Mucosa of gallbladder (tissue), 1 donor: ENCODE measurements at regions not wholly inside any gene's neighbourhood (a gene's known extent, or its start where the extent isn't known, plus 50 kb on each side); places are given as distances from the start of the nearest gene placed in this dataset.

Experiments used
- DNase-seq: peaks from one replicate; pipeline ENCODE4 v3.0.0-alpha.2; 2020; ENCODE audit warnings: low spot score
- donor health status: DM: no; HTN: no; CAD: no.

DNA sequence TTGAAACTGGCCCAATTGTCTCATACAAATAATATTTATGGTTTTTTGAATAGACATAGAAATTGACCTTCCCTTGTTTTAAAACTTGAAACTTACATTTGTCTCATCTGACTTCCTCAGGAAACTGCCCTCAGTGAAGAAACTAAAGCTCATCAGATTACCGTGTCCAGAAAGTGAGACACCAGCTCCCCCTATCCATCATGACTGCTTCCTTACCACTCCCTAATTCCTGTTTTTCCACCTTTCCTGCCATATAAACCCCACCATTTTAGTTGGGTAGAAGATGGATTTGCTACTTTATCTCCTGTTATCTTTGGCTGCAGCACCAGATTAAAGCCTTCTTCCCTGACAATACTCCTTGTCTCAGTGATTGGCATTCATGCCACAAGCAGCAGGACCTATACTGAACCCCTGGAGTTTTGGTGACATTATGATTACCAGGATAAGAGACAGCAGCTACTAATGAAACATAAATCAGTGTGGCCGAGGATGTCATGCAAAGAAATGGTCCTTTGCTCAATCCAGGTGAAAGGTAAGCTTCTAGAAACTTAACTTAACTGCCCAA lies 1627.6 kb upstream of the ZEB2 start:
- no peak for DNase-seq

DNA sequence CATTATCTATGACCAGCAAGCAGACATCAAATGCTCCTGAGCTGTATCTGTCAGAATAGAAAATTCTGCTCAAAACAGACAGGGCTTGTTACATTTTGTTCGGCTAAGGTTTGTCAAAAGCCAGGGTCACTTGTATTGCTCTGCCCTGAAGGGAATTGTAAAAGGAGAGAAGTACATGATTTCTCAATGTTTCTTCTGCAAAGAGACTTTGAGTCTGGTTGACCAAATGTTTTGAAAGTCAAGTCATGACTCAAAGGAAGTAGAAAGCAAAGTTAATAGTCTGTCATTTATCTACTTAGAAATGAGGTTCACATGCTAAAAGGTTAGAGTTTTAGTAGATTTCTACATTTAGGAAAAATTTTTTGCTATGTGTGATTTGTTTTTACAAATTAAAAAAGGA lies 1624.1 kb upstream of the ZEB2 start:
- DNase-seq: no peak

GRCh38 chr2:146138820-146139219 lies 1618.9 kb upstream of the ZEB2 start:
- DNase-seq: no peak

- no peak for DNase-seq
These were observed 1615.3 kb upstream of the ZEB2 start for GRCh38 chr2:146135245-146135644.

DNA sequence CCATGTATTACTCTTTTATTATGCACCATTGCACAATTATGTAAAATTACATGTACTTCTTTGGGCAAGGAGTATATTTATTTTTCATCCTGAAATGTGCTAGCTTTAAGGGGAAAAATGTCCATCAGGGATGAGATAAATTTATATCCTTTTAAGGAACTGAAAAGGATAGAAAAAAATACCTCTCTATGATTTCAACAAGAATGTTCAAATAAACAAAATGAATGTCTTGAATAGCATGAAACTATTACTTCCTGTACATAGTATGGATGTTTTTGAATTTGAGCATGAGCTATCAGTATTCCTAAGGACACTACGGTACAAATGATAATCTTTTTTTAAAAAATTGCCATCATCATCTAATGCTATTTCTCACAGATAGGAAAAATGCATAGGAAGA lies 1611.9 kb upstream of the ZEB2 start:
- DNase-seq: no peak

DNA sequence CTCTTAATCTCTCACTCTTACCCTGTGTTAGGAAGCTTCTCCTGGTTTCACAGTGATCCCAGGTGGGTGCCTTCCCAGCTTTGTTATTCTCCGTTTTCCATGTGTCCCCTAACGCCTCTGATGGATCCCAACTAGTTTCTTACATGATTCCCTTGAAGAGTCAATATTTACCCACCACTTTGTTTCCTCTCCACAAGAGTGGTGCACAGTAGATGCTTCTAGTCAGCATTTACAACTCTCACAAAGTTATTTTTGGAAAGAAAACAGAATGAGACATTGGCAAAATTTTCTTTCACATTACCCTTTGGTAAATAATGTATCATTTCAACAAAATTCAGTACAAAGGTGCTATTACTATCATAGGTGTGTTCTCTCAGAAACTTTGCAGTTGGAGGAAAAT lies 1611.1 kb upstream of the ZEB2 start:
- DNase-seq: no peak

DNA sequence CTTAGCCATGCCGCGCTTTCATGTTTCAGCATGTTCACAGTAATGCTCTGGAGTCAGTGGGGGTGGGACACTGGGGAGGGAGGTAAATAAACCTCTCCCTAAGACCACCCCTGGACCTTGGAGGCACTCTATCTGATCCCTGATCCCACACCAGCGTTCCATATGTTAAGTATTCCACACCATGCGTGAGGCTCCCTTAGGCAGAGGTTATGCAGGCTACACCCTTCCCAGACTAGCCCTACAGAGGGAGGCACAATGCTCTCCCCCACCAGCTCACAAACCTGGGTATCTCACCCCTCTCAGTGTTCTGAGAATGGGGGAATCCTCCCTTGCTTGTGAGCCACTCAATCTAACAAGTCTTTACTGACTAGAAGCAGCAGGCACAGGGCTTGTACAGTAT lies 1610.4 kb upstream of the ZEB2 start:
- DNase-seq: no peak

DNA sequence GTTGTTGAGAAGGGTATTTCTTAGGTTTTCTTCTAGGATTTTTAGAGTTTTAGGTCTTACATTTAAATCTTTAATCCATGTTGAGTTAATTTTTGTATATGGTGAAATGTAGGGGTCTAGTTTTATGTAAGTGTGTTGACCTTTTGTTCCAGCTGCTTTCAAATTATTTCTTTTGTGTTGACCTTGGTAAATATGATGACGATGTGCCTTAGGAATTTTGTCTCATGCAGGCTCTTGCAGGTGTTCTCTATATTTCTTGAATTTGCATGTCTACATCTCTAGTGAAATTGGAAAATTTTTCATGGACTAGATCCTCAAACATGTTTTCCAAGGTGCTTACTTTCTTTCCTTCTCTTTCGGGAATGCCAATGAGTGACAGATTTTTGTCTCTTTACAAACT lies 1609.3 kb upstream of the ZEB2 start:
- no peak for DNase-seq

DNA sequence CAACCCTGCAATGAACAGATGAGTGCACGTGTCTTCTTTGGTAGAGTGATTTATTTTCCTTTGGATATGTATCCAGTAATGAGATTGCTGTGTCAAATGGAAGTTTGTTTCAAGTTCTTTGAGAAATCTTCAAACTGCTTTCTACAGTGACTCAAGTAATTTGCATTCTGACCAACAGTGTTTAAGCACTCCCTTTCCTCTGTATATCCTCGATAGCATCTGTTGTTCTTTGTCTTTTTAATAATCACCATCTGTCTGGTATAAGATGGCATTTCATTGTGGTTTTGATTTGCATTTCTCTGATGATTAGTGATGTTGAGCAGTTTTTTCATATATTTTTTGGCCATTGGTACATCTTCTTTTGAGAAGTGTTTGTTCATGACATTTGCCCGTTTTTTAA lies 1608.3 kb upstream of the ZEB2 start:
- DNase-seq: no peak

DNA sequence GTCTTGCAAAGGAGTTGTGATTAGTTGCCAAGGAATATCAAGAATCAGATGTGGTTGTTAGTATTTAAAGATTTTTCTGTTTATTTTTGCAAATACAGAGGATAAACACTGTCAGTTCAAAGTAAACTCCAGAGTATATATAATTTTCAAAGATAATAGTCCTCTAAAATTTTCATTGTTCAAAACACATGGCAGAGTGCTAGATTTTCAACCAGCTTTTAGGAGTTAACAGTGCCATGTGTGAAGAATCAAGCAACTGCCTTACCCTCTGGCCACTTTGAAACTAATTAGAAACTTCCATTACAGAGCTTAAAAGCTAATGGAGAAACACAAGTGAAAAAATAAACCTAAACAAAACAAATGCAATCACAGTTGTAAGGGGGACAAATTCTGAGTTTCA lies 1605.6 kb upstream of the ZEB2 start:
- DNase-seq: no peak

DNA sequence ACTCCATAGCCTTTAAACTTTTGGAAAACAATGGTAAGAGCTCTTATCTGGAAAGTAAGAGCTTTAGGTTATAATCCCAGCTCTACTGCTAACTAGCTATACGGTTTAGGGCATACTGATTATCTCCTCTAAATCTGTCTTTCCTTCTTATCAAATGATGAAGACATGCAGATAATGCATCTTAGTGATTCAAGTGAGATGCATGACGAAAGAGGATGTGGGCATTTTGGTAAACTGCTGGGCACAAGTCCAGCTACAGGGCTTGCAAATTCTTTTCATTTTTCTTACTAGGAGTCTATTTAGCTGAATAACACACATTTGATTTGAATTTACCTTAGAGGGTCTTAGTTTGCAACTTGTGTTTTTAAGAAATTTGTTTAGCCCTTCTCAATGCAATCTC lies 1604.8 kb upstream of the ZEB2 start:
- no peak for DNase-seq

GRCh38 chr2:146123714-146124113 lies 1603.8 kb upstream of the ZEB2 start:
- DNase-seq: no peak

DNA sequence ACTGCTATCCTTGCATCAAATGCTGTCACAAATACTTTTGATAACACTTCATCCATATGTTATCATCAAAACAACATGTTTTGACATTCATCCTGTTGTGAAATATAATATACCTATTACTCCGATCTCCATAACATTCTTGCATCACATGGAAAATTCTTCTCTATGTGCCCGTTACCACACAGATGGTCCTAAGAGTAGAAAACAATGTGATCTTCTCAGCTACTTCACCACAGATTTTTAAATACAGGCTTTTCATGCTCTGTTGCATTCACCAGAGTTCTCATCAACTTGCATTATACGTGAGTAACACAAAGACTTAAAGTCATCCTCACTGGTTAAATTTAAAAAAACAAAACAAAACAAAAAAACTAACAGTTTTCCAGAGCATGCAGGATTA lies 1603.3 kb upstream of the ZEB2 start:
- DNase-seq: no peak

- DNase-seq: no peak
These were observed 1599.7 kb upstream of the ZEB2 start for GRCh38 chr2:146119586-146119985.

- DNase-seq: no peak
These were observed 1589.1 kb upstream of the ZEB2 start for GRCh38 chr2:146108993-146109392.

GRCh38 chr2:146094185-146094584 lies 1574.3 kb upstream of the ZEB2 start:
- no peak for DNase-seq

- no peak for DNase-seq
These were observed 1561.5 kb upstream of the ZEB2 start for GRCh38 chr2:146081459-146081858.

GRCh38 chr2:146080925-146081324 lies 1561.0 kb upstream of the ZEB2 start:
- DNase-seq: no peak

DNA sequence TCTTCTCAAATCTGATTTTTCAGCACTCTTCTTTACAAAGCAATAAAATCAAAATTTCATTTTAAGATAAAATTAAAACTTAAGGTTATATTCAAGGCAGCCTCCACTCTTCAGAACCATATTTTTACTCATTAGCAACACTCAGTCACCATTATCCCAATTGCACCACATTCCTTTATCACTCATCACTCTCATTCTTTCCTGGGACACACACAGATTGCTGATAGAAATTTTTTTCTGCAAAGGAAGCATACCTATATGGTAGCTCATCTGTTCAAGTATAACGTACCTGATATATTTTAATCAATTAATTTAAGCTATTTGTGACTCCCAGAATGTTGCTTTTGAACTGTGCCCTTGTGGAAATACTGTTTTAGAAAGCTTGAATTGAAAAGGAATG lies 1559.3 kb upstream of the ZEB2 start:
- DNase-seq: no peak

DNA sequence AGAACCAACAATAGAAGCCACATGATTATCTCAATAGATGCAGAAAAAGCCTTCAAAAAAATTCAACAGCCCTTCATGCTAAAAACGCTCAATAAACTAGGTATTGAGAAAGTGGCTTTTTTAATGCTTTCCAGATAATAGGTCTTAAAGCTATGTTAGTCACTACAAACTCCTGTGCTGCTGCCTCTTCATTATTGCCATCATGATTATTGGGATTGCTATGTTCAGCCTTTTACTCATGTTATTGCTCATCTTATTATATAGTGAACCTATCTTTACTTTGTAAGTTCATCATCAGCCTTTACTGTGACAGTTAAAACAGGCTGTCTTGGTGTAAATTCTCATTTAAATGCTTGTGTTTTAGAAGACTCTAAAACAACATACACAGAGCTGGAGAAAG lies 1557.2 kb upstream of the ZEB2 start:
- no peak for DNase-seq

DNA sequence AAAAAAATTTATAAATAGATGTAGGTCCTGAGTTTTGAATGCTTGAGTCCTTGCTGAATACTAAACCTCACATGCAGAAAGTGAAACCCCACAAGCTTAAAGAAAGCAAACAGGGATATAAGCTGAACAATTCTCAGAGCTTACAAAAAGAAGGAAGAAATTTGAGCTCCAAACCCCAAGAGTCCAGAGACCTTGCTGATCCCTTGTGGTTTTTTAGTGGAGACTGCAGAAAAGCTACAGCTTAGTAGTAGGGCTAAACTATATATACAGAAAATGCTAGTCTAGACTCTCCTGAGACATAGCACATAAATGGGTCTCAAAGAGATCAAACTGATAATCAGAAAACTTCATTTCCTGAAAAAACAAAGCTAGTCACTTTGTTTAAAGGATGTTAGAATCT lies 1548.1 kb upstream of the ZEB2 start:
- no peak for DNase-seq

- no peak for DNase-seq
These were observed 1528.2 kb upstream of the ZEB2 start for GRCh38 chr2:146048141-146048540.

GRCh38 chr2:146041274-146041910 lies 1521.5 kb upstream of the ZEB2 start:
- DNase-seq: no peak

DNA sequence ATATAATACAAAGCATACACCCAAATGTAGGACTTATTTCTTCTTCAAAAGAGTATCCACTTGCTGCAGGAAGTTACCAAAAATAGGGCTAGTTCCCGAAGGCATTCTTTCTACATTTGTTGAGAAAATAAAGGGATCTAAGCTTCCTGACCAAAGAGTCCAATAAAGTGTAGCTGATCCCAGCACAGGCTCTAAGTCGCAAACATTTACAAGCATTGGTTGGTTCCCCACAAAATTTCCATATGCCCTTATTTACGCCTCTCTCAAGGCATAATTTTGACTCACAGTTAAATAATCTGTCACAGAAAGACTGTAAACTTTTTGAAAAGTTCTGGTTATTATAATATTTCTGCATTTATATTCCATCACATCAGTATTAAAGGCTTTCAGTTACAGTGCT lies 1520.1 kb upstream of the ZEB2 start:
- DNase-seq: no peak
